SK-N-SH (cell line): ENCODE measurements at regions not wholly inside any gene's neighbourhood (a gene's known extent, or its start where the extent isn't known, plus 50 kb on each side); places are given as distances from the start of the nearest gene placed in this dataset.
"Not testable (repeated sequence)": the region's sequence is repeated elsewhere in the genome, so short reads cannot be mapped to it uniquely, and the experiment has no call there.

Experiments
- CTCF ChIA-PET: fragments of 300-600, 350-600 bp; formaldehyde crosslinking; extraction: SDS; loops from one replicate; lab custom pipeline; 2021; lab: Yijun Ruan, JAX
- POLR2A ChIA-PET: fragments of 350-600 bp; sonication (Branson Sonifier 250); formaldehyde crosslinking; extraction: SDS; loops from one replicate; lab custom pipeline; 2020; ENCODE audit warnings: antibody characterized with exemption, inconsistent platforms; lab: Yijun Ruan, JAX
- DNase-seq: peaks from one replicate; pipeline ENCODE4 v3.0.0; 2012
- H2AFZ ChIP-seq: fragments of 200-600 bp; sonication (generic); 2 replicates; pipeline ENCODE4 v1.8.1; 2016; ENCODE audit warnings: antibody characterized with exemption, mild to moderate bottlenecking, low read depth
- H3F3A ChIP-seq: fragments of 200-600 bp; sonication (generic); replicated peaks from 2 replicates; pipeline ENCODE3; 2016; ENCODE audit warnings: antibody characterized with exemption, mild to moderate bottlenecking; ENCODE audit not compliant: insufficient read depth
- H3K27ac ChIP-seq, 2 experiments: fragments of 200-500 bp in 1 of 2; fragments of 200-600 bp in 1 of 2; sonication (Bioruptor generic) in 1 of 2; sonication (generic), shearing (Covaris generic) in 1 of 2; 2 replicates each; pipeline versions ENCODE4 v1.5.1 to v1.6.1; 2014 to 2016; ENCODE audit warnings: low read depth in 2 of 2, inconsistent platforms in 1 of 2, low read length in 1 of 2, mild to moderate bottlenecking in 1 of 2, mixed read lengths in 1 of 2
- H3K27me3 ChIP-seq: fragments of 200-600 bp; sonication (generic), shearing (Covaris generic); 2 replicates; pipeline ENCODE4 v1.6.1; 2016; ENCODE audit warnings: mixed run types; ENCODE audit not compliant: insufficient read depth
- H3K36me3 ChIP-seq, 2 experiments: fragments of 200-500 bp in 1 of 2; fragments of 200-600 bp in 1 of 2; sonication (Bioruptor generic) in 1 of 2; sonication (generic) in 1 of 2; replicated peaks in 1 of 2; 2 replicates each; pipeline versions ENCODE3 to v1.5.1; 2014 to 2016; ENCODE audit warnings: low read length in 1 of 2, mild to moderate bottlenecking in 1 of 2; ENCODE audit not compliant: insufficient read depth in 2 of 2, control insufficient read depth in 1 of 2
- H3K4me1 ChIP-seq, 2 experiments: fragments of 200-500 bp in 1 of 2; fragments of 200-600 bp in 1 of 2; sonication (Bioruptor generic) in 1 of 2; sonication (generic), shearing (Covaris generic) in 1 of 2; 2 replicates each; pipeline versions ENCODE4 v1.5.1 to v1.6.1; 2014 to 2016; ENCODE audit warnings: low read depth in 1 of 2, low read length in 1 of 2, mixed run types in 1 of 2; ENCODE audit not compliant: insufficient read depth in 2 of 2, control insufficient read depth in 1 of 2
- H3K4me2 ChIP-seq: fragments of 200-600 bp; sonication (generic), shearing (Covaris generic); 2 replicates; pipeline ENCODE4 v1.6.1; 2017; ENCODE audit warnings: mixed run types
- H3K4me3 ChIP-seq, 2 experiments: fragments of 200-500 bp in 1 of 2; fragments of 200-600 bp in 1 of 2; sonication (Bioruptor generic) in 1 of 2; sonication (generic), shearing (Covaris generic) in 1 of 2; 2 replicates each; pipeline versions ENCODE4 v1.5.1 to v1.8.1; 2014 to 2016; ENCODE audit warnings: low read depth in 2 of 2, inconsistent platforms in 1 of 2, low read length in 1 of 2, mild to moderate bottlenecking in 1 of 2, mixed read lengths in 1 of 2, moderate library complexity in 1 of 2
- H3K79me2 ChIP-seq: fragments of 200-600 bp; sonication (generic); 2 replicates; pipeline ENCODE4 v1.8.1; 2017; ENCODE audit warnings: mild to moderate bottlenecking; ENCODE audit not compliant: insufficient read depth
- H3K9ac ChIP-seq: fragments of 200-600 bp; sonication (generic); 2 replicates; pipeline ENCODE4 v1.6.1; 2017; ENCODE audit warnings: mixed run types
- H3K9me2 ChIP-seq: fragments of 200-600 bp; sonication (generic); 2 replicates; pipeline ENCODE4 v1.6.1; 2017; ENCODE audit warnings: mixed run types
- H3K9me3 ChIP-seq: fragments of 200-600 bp; sonication (generic); 2 replicates; pipeline ENCODE4 v1.6.1; 2017; ENCODE audit warnings: mixed run types, mild to moderate bottlenecking, moderate library complexity
- H4K20me1 ChIP-seq: fragments of 200-600 bp; sonication (generic); 2 replicates; pipeline ENCODE4 v1.6.1; 2017; ENCODE audit warnings: mild to moderate bottlenecking, mixed run types; ENCODE audit not compliant: insufficient read depth
- ELF1 ChIP-seq: IDR thresholded peaks from 2 replicates; pipeline ENCODE4 v1.4.0; 2012
- EP300 ChIP-seq, 2 experiments: IDR thresholded peaks; 2 replicates each; pipeline versions ENCODE4 v1.4.0 to v1.6.1; 2012; ENCODE audit warnings: borderline replicate concordance in 1 of 2, low read depth in 1 of 2, low read length in 1 of 2
- FOXM1 ChIP-seq: IDR thresholded peaks from 2 replicates; pipeline ENCODE4 v1.4.0; 2012; ENCODE audit warnings: low read depth, mild to moderate bottlenecking
- GABPA ChIP-seq: IDR thresholded peaks from 2 replicates; pipeline ENCODE4 v1.4.0; 2012; ENCODE audit warnings: low read depth, mild to moderate bottlenecking
- GATA2 ChIP-seq: sonication (generic); formaldehyde crosslinking; IDR thresholded peaks from 2 replicates; pipeline ENCODE4 v1.5.0; 2020; ENCODE audit warnings: mild to moderate bottlenecking, missing genetic modification reagents
- NFIC ChIP-seq: IDR thresholded peaks from 2 replicates; pipeline ENCODE4 v1.4.0; 2012; ENCODE audit warnings: borderline replicate concordance
- RAD21 ChIP-seq: IDR thresholded peaks from 2 replicates; pipeline ENCODE4 v1.6.1; 2012; ENCODE audit warnings: mild to moderate bottlenecking, low read length
- RCOR1 ChIP-seq: fragments of 150-350 bp; IDR thresholded peaks from 2 replicates; pipeline ENCODE4 v1.6.1; 2017; ENCODE audit warnings: antibody characterized with exemption, low read length
- RFX5 ChIP-seq: IDR thresholded peaks from 2 replicates; pipeline ENCODE4 v1.6.1; 2012; ENCODE audit warnings: mild to moderate bottlenecking, improper control_type of control experiment, low read length
- SIN3A ChIP-seq: IDR thresholded peaks from 2 replicates; pipeline ENCODE4 v1.6.1; 2012; ENCODE audit warnings: low read depth, mild to moderate bottlenecking, low read length, moderate library complexity, borderline replicate concordance
- SMC3 ChIP-seq: IDR thresholded peaks from 2 replicates; pipeline ENCODE4 v1.6.1; 2012; ENCODE audit warnings: low read depth, low read length, improper control_type of control experiment
- TAF1 ChIP-seq: IDR thresholded peaks from 2 replicates; pipeline ENCODE4 v1.6.1; 2012; ENCODE audit warnings: low read depth, mild to moderate bottlenecking, low read length, moderate library complexity, borderline replicate concordance
- WGBS: methylation state at CpG from one replicate; pipeline ENCODE4 v1.1.6; 2017; ENCODE audit warnings: low lambda C conversion rate; 5-methylcytosine and 5-hydroxymethylcytosine counted together
- TF ChIP-seq, protein P1 (sequence below): fragments of 150-350 bp; IDR thresholded peaks from 2 replicates; pipeline ENCODE4 v1.6.1; 2017; ENCODE audit warnings: antibody characterized with exemption, low read length, low read depth, borderline replicate concordance
- TF ChIP-seq, protein P2 (sequence below): IDR thresholded peaks from 2 replicates; pipeline ENCODE4 v1.4.0; 2012; ENCODE audit warnings: low read depth, borderline replicate concordance
- TF ChIP-seq, protein P3 (sequence below): IDR thresholded peaks from 2 replicates; pipeline ENCODE4 v1.4.0; 2012; ENCODE audit warnings: low read depth

DNA sequence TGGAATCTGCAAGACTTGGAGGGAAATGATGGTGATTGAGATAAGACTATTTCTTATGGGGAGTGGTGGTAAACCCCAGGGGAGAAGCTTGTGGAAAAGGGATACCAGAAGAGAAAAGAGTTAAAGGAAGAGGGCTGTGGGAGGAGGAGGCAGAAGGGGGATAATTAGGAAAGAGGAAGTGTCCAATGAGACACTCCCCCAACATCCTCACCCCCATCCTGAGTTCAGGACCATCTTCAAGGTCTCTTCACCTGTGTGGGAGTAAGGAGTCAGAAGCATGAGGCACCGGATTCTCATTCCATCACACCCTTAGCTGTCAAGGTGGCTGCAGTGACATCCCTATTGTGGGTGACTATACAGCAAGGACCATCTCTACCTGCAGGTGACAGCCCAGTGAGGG, 106.6 kb upstream of the POC5 start:
- Histone ChIP-seq H3K4me1 (no peaks in the 10 kb centered on the region; a peak in 1 of 4 replicates), H3K9ac (no peak overlapping the region), H3K79me2 (no peaks in the 10 kb centered on the region), H4K20me1 (no peaks in the 10 kb centered on the region), H3K4me2 (no peak overlapping the region), H3K27me3 (no peaks in the 10 kb centered on the region), H3K9me3 (no peaks in the 10 kb centered on the region), H3K9me2 (no peaks in the 10 kb centered on the region), H3K36me3 (no peaks in the 10 kb centered on the region), H2AFZ (no peak overlapping the region), H3F3A (no peaks in the 10 kb centered on the region), H3K4me3 (no peak overlapping the region), H3K27ac (no peak overlapping the region)
- no peak for DNase-seq
- ChIA-PET CTCF (no interaction called here), POLR2A (no interaction called here)
- WGBS: 38% methylated on average over 1 of the region's 1 CpG
- TF ChIP-seq SIN3A: no peak

DNA sequence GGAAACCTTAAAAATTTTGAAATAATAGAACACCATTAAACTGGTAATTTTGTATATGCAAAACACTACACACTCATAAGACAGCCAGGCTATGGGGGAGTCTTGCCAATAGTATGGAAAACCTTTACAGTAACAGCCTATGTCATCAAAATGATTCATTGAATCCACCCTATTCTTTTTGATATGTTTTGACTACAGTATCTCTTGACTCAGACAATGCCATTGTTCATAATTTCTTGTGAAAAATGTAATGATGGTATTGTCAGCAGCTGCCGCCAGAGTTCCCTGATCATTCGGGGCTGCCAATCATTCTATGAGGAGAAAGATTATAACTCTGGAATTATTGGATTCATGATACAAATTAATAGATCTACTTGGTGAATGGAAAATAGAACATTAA, 101.4 kb upstream of the POC5 start:
- H3F3A ChIP-seq: no peaks in the 10 kb centered on the region
- H3K36me3 ChIP-seq: no peaks in the 10 kb centered on the region
- H3K79me2 ChIP-seq: no peaks in the 10 kb centered on the region
- no peak overlapping the region for H2AFZ ChIP-seq
- no peaks in the 10 kb centered on the region for H4K20me1 ChIP-seq
- H3K9me3 ChIP-seq: no peaks in the 10 kb centered on the region
- no peak overlapping the region for H3K27ac ChIP-seq
- no peaks in the 10 kb centered on the region for H3K9me2 ChIP-seq
- POLR2A ChIA-PET: no interaction called here
- H3K4me2 ChIP-seq: no peak overlapping the region
- CTCF ChIA-PET: no interaction called here
- DNase-seq: no peak
- H3K27me3 ChIP-seq: no peaks in the 10 kb centered on the region
- H3K4me3 ChIP-seq: no peak overlapping the region
- WGBS: 82% methylated on average over 2 of the region's 2 CpGs
- no peak overlapping the region for H3K9ac ChIP-seq
- TF ChIP-seq, protein P1, sequence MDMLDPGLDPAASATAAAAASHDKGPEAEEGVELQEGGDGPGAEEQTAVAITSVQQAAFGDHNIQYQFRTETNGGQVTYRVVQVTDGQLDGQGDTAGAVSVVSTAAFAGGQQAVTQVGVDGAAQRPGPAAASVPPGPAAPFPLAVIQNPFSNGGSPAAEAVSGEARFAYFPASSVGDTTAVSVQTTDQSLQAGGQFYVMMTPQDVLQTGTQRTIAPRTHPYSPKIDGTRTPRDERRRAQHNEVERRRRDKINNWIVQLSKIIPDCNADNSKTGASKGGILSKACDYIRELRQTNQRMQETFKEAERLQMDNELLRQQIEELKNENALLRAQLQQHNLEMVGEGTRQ: no peak
- TF ChIP-seq ELF1 (no peak), RAD21 (no peak), RCOR1 (no peak), RFX5 (no peak), GATA2 (no peak), GABPA (no peak), FOXM1 (no peak), SMC3 (no peak), EP300 (IDR thresholded peaks at IDR 0.05; ENCODE audit: borderline replicate concordance in 1 of 2, low read depth in 1 of 2, low read length in 1 of 2) (no peak), TAF1 (no peak), NFIC (no peak)
- TF ChIP-seq, protein P2, sequence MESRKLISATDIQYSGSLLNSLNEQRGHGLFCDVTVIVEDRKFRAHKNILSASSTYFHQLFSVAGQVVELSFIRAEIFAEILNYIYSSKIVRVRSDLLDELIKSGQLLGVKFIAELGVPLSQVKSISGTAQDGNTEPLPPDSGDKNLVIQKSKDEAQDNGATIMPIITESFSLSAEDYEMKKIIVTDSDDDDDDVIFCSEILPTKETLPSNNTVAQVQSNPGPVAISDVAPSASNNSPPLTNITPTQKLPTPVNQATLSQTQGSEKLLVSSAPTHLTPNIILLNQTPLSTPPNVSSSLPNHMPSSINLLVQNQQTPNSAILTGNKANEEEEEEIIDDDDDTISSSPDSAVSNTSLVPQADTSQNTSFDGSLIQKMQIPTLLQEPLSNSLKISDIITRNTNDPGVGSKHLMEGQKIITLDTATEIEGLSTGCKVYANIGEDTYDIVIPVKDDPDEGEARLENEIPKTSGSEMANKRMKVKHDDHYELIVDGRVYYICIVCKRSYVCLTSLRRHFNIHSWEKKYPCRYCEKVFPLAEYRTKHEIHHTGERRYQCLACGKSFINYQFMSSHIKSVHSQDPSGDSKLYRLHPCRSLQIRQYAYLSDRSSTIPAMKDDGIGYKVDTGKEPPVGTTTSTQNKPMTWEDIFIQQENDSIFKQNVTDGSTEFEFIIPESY: no peak
- TF ChIP-seq, protein P3, sequence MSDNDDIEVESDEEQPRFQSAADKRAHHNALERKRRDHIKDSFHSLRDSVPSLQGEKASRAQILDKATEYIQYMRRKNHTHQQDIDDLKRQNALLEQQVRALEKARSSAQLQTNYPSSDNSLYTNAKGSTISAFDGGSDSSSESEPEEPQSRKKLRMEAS: no peak
- H3K4me1 ChIP-seq: no peaks in the 10 kb centered on the region

DNA sequence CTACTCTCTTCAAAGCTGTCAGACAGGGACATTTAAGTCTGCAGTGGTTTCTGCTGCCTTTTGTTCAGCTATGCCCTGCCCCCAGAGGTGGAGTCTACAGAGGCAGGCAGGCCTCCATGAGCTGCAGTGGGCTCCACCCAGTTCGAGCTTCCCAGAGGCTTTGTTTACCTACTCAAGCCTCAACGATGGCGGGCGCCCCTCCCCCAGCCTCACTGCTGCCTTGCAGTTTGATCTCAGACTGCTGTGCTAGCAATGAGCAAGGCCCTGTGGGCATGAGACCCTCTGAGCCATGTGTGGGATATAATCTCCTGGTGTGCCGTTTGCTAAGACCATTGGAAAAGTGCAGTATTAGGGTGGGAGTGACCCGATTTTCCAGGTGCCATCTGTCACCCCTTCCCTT, 82.5 kb upstream of the POC5 start:
- H3K9ac ChIP-seq, POLR2A ChIA-PET, H3K79me2 ChIP-seq, H3K27me3 ChIP-seq, H3K27ac ChIP-seq, H3F3A ChIP-seq, H2AFZ ChIP-seq, DNase-seq, CTCF ChIA-PET, H3K4me3 ChIP-seq, H3K36me3 ChIP-seq, H3K9me3 ChIP-seq, H3K9me2 ChIP-seq, H3K4me1 ChIP-seq, H3K4me2 ChIP-seq, H4K20me1 ChIP-seq: not testable (repeated sequence)
- WGBS: 0% methylated on average over 2 of the region's 6 CpGs

DNA sequence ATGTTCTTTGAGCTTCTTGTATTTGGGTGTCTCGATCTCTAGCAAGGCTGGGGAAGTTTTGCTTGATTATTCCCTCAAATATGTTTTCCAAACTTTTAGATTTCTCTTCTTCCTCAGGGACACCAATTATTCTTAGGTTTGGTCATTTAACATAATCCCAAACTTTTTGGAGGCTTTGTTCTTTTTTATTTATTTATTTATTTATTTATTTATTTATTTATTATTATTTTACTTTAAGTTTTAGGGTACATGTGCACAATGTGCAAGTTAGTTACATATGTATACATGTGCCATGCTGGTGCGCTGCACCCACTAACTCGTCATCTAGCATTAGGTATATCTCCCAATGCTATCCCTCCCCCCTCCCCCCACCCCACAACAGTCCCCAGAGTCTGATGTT, 52.1 kb upstream of the POC5 start:
- H2AFZ ChIP-seq, H3K36me3 ChIP-seq, H3K27ac ChIP-seq, H3K4me1 ChIP-seq, H3K4me3 ChIP-seq, DNase-seq, H3K27me3 ChIP-seq, H3K9ac ChIP-seq, H3K4me2 ChIP-seq, CTCF ChIA-PET, H3K9me2 ChIP-seq, H3K79me2 ChIP-seq, H3K9me3 ChIP-seq, H3F3A ChIP-seq, POLR2A ChIA-PET, H4K20me1 ChIP-seq: not testable (repeated sequence)
- 37% methylated on average over 3 of the region's 3 CpGs for WGBS
